Transverse colon (tissue), 4 donors: ENCODE measurements at regions not wholly inside any gene's neighbourhood (a gene's known extent, or its start where the extent isn't known, plus 50 kb on each side); places are given as distances from the start of the nearest gene placed in this dataset.

ENCODE experiments used
- DNase-seq: peaks from one replicate; pipeline ENCODE4 v3.0.0-alpha.2; 2019
- H3K27ac ChIP-seq, 4 donors: fragments of 200-600 bp; sonication (generic); 2 replicates each; pipeline ENCODE4 v1.5.1; 2016 to 2018; ENCODE audit warnings: inconsistent platforms in 4 of 4
- H3K27me3 ChIP-seq: fragments of 200-600 bp; sonication (generic); 2 replicates; pipeline ENCODE4 v1.5.1; 2017; ENCODE audit warnings: inconsistent platforms
- H3K36me3 ChIP-seq, 4 donors: fragments of 200-600 bp; sonication (generic); 2 replicates each; pipeline ENCODE4 v1.5.1; 2017 to 2019; ENCODE audit warnings: inconsistent platforms in 4 of 4
- H3K4me1 ChIP-seq, 4 donors: fragments of 200-600 bp; sonication (generic); 2 replicates each; pipeline ENCODE4 v1.5.1; 2017 to 2020; ENCODE audit warnings: inconsistent platforms in 4 of 4
- H3K4me3 ChIP-seq, 4 donors: fragments of 200-600 bp; sonication (generic); 1 replicate in 1 of 4; 2 replicates in 3 of 4; pipeline versions ENCODE4 v1.5.1 to v1.6.1; 2017 to 2019; ENCODE audit warnings: inconsistent platforms in 4 of 4
- H3K9me3 ChIP-seq, 2 donors: fragments of 200-600 bp; sonication (generic); 2 replicates each; pipeline ENCODE4 v1.5.1; 2017 to 2019; ENCODE audit warnings: inconsistent platforms in 2 of 2
- CTCF ChIP-seq, 5 experiments: fragments of 200-600 bp in 3 of 5; fragments of 450-650 bp in 2 of 5; sonication (generic) in 3 of 5; IDR thresholded peaks; 1 replicate in 2 of 5; 2 replicates in 3 of 5; pipeline ENCODE4 v1.5.1; 2016 to 2017; ENCODE audit warnings: antibody characterized with exemption in 5 of 5, inconsistent platforms in 3 of 5, mild to moderate bottlenecking in 2 of 5, moderate library complexity in 1 of 5
- EP300 ChIP-seq: sonication (generic); formaldehyde crosslinking; IDR thresholded peaks from one replicate; pipeline ENCODE4 v1.6.1; 2017; ENCODE audit warnings: antibody characterized with exemption, low read depth
- POLR2A ChIP-seq: fragments of 450-650 bp; IDR thresholded peaks from one replicate; pipeline ENCODE4 v1.6.1; 2016; ENCODE audit warnings: antibody characterized with exemption, mild to moderate bottlenecking, moderate library complexity
- POLR2AphosphoS5 ChIP-seq, 3 donors: sonication (generic); formaldehyde crosslinking; IDR thresholded peaks; one replicate each; pipeline ENCODE4 v1.6.1; 2016; ENCODE audit warnings: antibody characterized with exemption in 3 of 3
- WGBS, 2 donors: methylation state at CpG; one replicate each; pipeline ENCODE4 v1.1.5; 2018; ENCODE audit warnings: low coverage in 1 of 2; 5-methylcytosine and 5-hydroxymethylcytosine counted together
- in situ Hi-C, 4 donors: fragments of 200-750 bp; cut with MboI; loops; one replicate each; pipeline versions ENCODE4 v1.15.0 to v1.15.1; 2017; ENCODE audit warnings: low sequenced_read_pairs in 3 of 4, low pct_ligation_motif_present in 1 of 4, low pct_unique_long_range_greater_than_20kb in 1 of 4
- intact Hi-C: fragments of 100-400 bp; cut with DNase I; formaldehyde crosslinking; loops from one replicate; pipeline ENCODE4 v1.15.1; 2023; ENCODE audit warnings: low total_unique reads

GRCh38 chr15:36239509-36239908, 339.9 kb upstream of the CDIN1 start:
- intact Hi-C loops = no loop called here
- TF ChIP-seq POLR2A (no peak), EP300 (no peak), POLR2AphosphoS5 (IDR thresholded peaks at IDR 0.05) (no peak), CTCF (IDR thresholded peaks at IDR 0.05) (no peak)

GRCh38 chr15:36251450-36251849, 328.0 kb upstream of the CDIN1 start:
- H3K36me3 ChIP-seq = no peaks in the 10 kb centered on the region
- intact Hi-C loops = no loop called here
- in situ Hi-C loops = no loop called here
- DNase-seq = no peak
- no peak overlapping the region for H3K4me3 ChIP-seq
- no peak for TF ChIP-seq CTCF (IDR thresholded peaks at IDR 0.05)
- no peak for TF ChIP-seq POLR2AphosphoS5 (IDR thresholded peaks at IDR 0.05)
- TF ChIP-seq POLR2A = no peak
- no peak for TF ChIP-seq EP300
- H3K9me3 ChIP-seq = no peaks in the 10 kb centered on the region
- H3K27ac ChIP-seq = no peak overlapping the region
- H3K4me1 ChIP-seq = no peaks in the 10 kb centered on the region
- H3K27me3 ChIP-seq = no peaks in the 10 kb centered on the region
- WGBS, 2 donors = 57 to 67% methylated on average over 1 of the region's 1 CpG

More at GRCh38 chr15:36239509-36239908, 339.9 kb upstream of the CDIN1 start:
- Histone ChIP-seq H3K9me3 (no peaks in the 10 kb centered on the region), H3K27me3 (no peaks in the 10 kb centered on the region), H3K27ac (no peak overlapping the region), H3K4me3 (no peak overlapping the region), H3K4me1 (no peaks in the 10 kb centered on the region), H3K36me3 (no peaks in the 10 kb centered on the region)
- in situ Hi-C loops = no loop called here
- no peak for DNase-seq
- WGBS, 2 donors = 70 to 75% methylated on average over 1 of the region's 1 CpG

- in situ Hi-C loops (no loop called here), intact Hi-C loops (no loop called here)
- no peak overlapping the region for H3K4me3 ChIP-seq
- no peak for DNase-seq
- H3K4me1 ChIP-seq = no peaks in the 10 kb centered on the region
- no peak overlapping the region for H3K27ac ChIP-seq
- H3K9me3 ChIP-seq = no peaks in the 10 kb centered on the region
- TF ChIP-seq EP300 (no peak), CTCF (IDR thresholded peaks at IDR 0.05) (no peak), POLR2A (no peak), POLR2AphosphoS5 (IDR thresholded peaks at IDR 0.05) (no peak)
- 81 to 82% methylated on average over 10 of the region's 10 CpGs for WGBS, 2 donors
- no peaks in the 10 kb centered on the region for H3K36me3 ChIP-seq
- H3K27me3 ChIP-seq = no peaks in the 10 kb centered on the region
Observed at GRCh38 chr15:36252146-36252711, 327.2 kb upstream of the CDIN1 start.

GRCh38 chr15:36254426-36254825, 325.0 kb upstream of the CDIN1 start:
- H3K27me3 ChIP-seq = no peaks in the 10 kb centered on the region
- intact Hi-C loops = no loop called here
- no peak overlapping the region for H3K4me3 ChIP-seq
- no peaks in the 10 kb centered on the region for H3K36me3 ChIP-seq
- in situ Hi-C loops = no loop called here
- DNase-seq = no peak
- no peaks in the 10 kb centered on the region for H3K9me3 ChIP-seq
- H3K27ac ChIP-seq = no peak overlapping the region
- H3K4me1 ChIP-seq = no peaks in the 10 kb centered on the region
- no peak for TF ChIP-seq POLR2A
- no peak for TF ChIP-seq CTCF (IDR thresholded peaks at IDR 0.05)
- TF ChIP-seq POLR2AphosphoS5 (IDR thresholded peaks at IDR 0.05) = no peak
- no peak for TF ChIP-seq EP300
